ENCODE measurements at regions not wholly inside any gene's neighbourhood (a gene's known extent, or its start where the extent isn't known, plus 50 kb on each side); places are given as distances from the start of the nearest gene placed in this dataset.

- TF ChIP-seq E2F2 (CRISPR knock-in tag; IDR thresholded peaks at IDR 0.05; ENCODE audit: borderline replicate concordance) (0 out of 2 replicates have a peak, but pooled peaks have one; percentile 42), ETV6 (CRISPR knock-in tag; conservative IDR thresholded peaks at IDR 0.05) (no peak), BRCA1 (CRISPR knock-in tag; IDR thresholded peaks at IDR 0.05) (no peak)
Measured at GRCh38 chr20:1823450-1823844, 71.8 kb upstream of the SIRPA start (continued).

GRCh38 chr20:1822564-1823449 is 72.4 kb upstream of the SIRPA start:
- no peak overlapping the region for H3K4me3 ChIP-seq (replicated peaks in 1 of 3; ENCODE audit: insufficient read depth in 1 of 3, low read depth in 2 of 3, low read length in 3 of 3)
- H3K27me3 ChIP-seq (ENCODE audit: control insufficient read depth in 1 of 2, insufficient read depth in 2 of 2, low read length in 2 of 2): no peaks in the 10 kb centered on the region
- no peak overlapping the region for H3K4me2 ChIP-seq (ENCODE audit: low read depth, low read length)
- H3K9me3 ChIP-seq (ENCODE audit: low read length): peaks cover 13% of the 10 kb centered on the region; the same call in 1 of the 2 replicates
- WGBS (ENCODE audit: low lambda C conversion rate): 78% methylated on average over 4 of the region's 4 CpGs
- H3K27ac ChIP-seq (ENCODE audit: extremely low read length, insufficient read depth, low read length): no peak overlapping the region
- in situ Hi-C loops (cut with HindIII; ENCODE audit: extremely low pct_ligation_motif_present, low pct_unique_long_range_greater_than_20kb) (no loop called here), intact Hi-C loops (cut with micrococcal nuclease; ENCODE audit: unreplicated experiment) (no loop called here)
- ChIA-PET POLR2A (interaction anchor here (1.6 kb wide), 1 partner anchor 11 kb away, joined by 4 read pairs; no protein-coding TSS in a partner anchor), CTCF (ENCODE audit: low intra/inter-chr PET ratio, low total read pairs) (no interaction called here)
- TF ChIP-seq ZNF160 (CRISPR knock-in tag; IDR thresholded peaks at IDR 0.05): peak; percentile 75; the same call in 1 of the 2 replicates
- TF ChIP-seq NKX3-1 (CRISPR knock-in tag; IDR thresholded peaks at IDR 0.05): no peak
- peak; percentile 10; the same call in 1 of the 2 replicates for TF ChIP-seq FOSL1 (CRISPR knock-in tag; IDR thresholded peaks at IDR 0.05; ENCODE audit: borderline replicate concordance)
- no peak overlapping the region for H3K9ac ChIP-seq (ENCODE audit: insufficient read depth, low read depth, low read length)
- no peak overlapping the region for H2AFZ ChIP-seq (ENCODE audit: low read length)
- H3K79me2 ChIP-seq (ENCODE audit: insufficient read depth, low read length): no peaks in the 10 kb centered on the region
- H3K36me3 ChIP-seq (replicated peaks in 1 of 2; ENCODE audit: control insufficient read depth in 1 of 2, insufficient read depth in 2 of 2, low read length in 2 of 2): no peaks in the 10 kb centered on the region
- no peaks in the 10 kb centered on the region for H4K20me1 ChIP-seq (ENCODE audit: insufficient read depth, low read length)
- FAIRE-seq (no peak), DNase-seq (ENCODE audit: low spot score) (peak; percentile 39), ATAC-seq (no peak)
- BruUV-seq (replicated peaks): no TSS peak
- peaks cover 34% of the 10 kb centered on the region for H3K4me1 ChIP-seq (ENCODE audit: insufficient read depth, low read length)

All from HepG2 (cell line).